Caco-2 (cell line): ENCODE measurements at regions not wholly inside any gene's neighbourhood (a gene's known extent, or its start where the extent isn't known, plus 50 kb on each side); places are given as distances from the start of the nearest gene placed in this dataset.

Experiments
- BruUV-seq: library from RNA; stranded (reverse); fragments of 400-500 nt; replicated peaks from 2 replicates; lab custom pipeline; 2021; lab: Mats Ljungman, UMichigan
- CTCF ChIA-PET: fragments of 300-600 bp; sonication (Branson Sonifier 250); formaldehyde crosslinking; loops from one replicate; lab custom pipeline; 2022; ENCODE audit warnings: antibody characterized with exemption; lab: Charles Lee
- POLR2A ChIA-PET: fragments of 300-600 bp; sonication (Branson Sonifier 250); formaldehyde crosslinking; loops from one replicate; lab custom pipeline; 2022; ENCODE audit warnings: antibody characterized with exemption; lab: Charles Lee
- DNase-seq, 2 experiments: peaks; one replicate each; pipeline versions ENCODE4 v3.0.0 to v3.0.0-alpha.2; 2020 to 2022
- H3K27me3 ChIP-seq: replicated peaks from 2 replicates; pipeline ENCODE4 v1.6.0; 2011; ENCODE audit warnings: low read length; ENCODE audit not compliant: control insufficient read depth, insufficient read depth
- H3K36me3 ChIP-seq: 2 replicates; pipeline ENCODE4 v1.5.1; 2011; ENCODE audit warnings: low read length; ENCODE audit not compliant: control insufficient read depth, insufficient read depth
- H3K4me1 ChIP-seq: fragments of 250-450 bp; sonication (Bioruptor Pico); 2 replicates; pipeline ENCODE4 v1.5.1; 2020; ENCODE audit warnings: mild to moderate bottlenecking
- H3K4me3 ChIP-seq: 2 replicates; pipeline ENCODE4 v1.5.1; 2011; ENCODE audit warnings: low read depth, mild to moderate bottlenecking, control low read depth, low read length
- H3K9me3 ChIP-seq: fragments of 250-450 bp; sonication (Bioruptor Pico); 2 replicates; pipeline ENCODE4 v1.5.1; 2020; ENCODE audit warnings: mild to moderate bottlenecking, moderate library complexity
- H3K27ac Mint-ChIP-seq: one replicate; pipeline ENCODE4 v1.8.0; 2022; ENCODE audit warnings: mixed read lengths; ENCODE audit not compliant: unreplicated experiment
- H3K27me3 Mint-ChIP-seq: one replicate; pipeline ENCODE4 v1.8.0; 2022; ENCODE audit warnings: mixed read lengths; ENCODE audit not compliant: insufficient read depth, unreplicated experiment
- H3K36me3 Mint-ChIP-seq: one replicate; pipeline ENCODE4 v1.8.0; 2022; ENCODE audit warnings: mild to moderate bottlenecking, mixed read lengths; ENCODE audit not compliant: insufficient read depth, unreplicated experiment
- H3K4me1 Mint-ChIP-seq: one replicate; pipeline ENCODE4 v1.8.0; 2022; ENCODE audit warnings: low read depth, mixed read lengths; ENCODE audit not compliant: unreplicated experiment
- H3K4me3 Mint-ChIP-seq: one replicate; pipeline ENCODE4 v1.8.0; 2022; ENCODE audit warnings: mild to moderate bottlenecking, moderate library complexity, mixed read lengths; ENCODE audit not compliant: unreplicated experiment
- H3K9me3 Mint-ChIP-seq: one replicate; pipeline ENCODE4 v1.8.0; 2022; ENCODE audit warnings: mixed read lengths; ENCODE audit not compliant: unreplicated experiment
- intact Hi-C: fragments of 100-400 bp; cut with micrococcal nuclease; formaldehyde crosslinking; loops from one replicate; pipeline ENCODE4 v1.10.0; 2022; ENCODE audit not compliant: unreplicated experiment
- TF ChIP-seq, protein P1 (sequence below), 2 experiments: fragments of 200-600 bp in 1 of 2; IDR thresholded peaks; 1 replicate in 1 of 2; 2 replicates in 1 of 2; pipeline versions ENCODE4 v1.5.1 to v1.8.0; 2011 to 2022; ENCODE audit warnings: antibody characterized with exemption in 1 of 2, control low read depth in 1 of 2, inconsistent platforms in 1 of 2, low read depth in 1 of 2, low read length in 1 of 2, mild to moderate bottlenecking in 1 of 2, moderate library complexity in 1 of 2; ENCODE audit not compliant: insufficient read depth in 1 of 2, severe bottlenecking in 1 of 2, unreplicated experiment in 1 of 2

DNA sequence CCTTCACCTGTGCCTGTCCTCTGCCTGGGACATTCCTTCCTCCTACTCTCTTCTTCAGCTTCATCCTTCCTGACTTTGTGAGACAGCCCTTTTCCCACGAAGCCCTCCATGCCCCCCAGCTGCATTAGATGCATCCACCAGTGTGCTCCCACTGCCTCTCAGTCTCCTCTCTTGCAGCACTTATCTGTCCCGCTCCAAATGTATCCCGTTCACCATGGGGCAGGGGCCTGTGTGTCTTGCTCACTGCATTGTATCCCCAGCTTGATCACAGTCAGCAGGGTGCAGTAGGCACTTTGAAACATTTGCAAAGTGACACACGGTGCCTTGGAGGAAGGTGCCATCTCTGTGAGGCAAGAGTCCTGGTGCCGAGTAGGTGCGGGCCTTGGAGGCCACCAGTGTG is 104.0 kb downstream of the SLC25A47 start:
- H3K27ac Mint-ChIP-seq = no peak overlapping the region
- ChIA-PET POLR2A (no interaction called here), CTCF (interaction anchor here (1.2 kb wide), 1 partner anchor 44 kb away, joined by 3 read pairs; no protein-coding TSS in a partner anchor)
- H3K9me3 Mint-ChIP-seq = no peaks in the 10 kb centered on the region
- TF ChIP-seq, protein P1, sequence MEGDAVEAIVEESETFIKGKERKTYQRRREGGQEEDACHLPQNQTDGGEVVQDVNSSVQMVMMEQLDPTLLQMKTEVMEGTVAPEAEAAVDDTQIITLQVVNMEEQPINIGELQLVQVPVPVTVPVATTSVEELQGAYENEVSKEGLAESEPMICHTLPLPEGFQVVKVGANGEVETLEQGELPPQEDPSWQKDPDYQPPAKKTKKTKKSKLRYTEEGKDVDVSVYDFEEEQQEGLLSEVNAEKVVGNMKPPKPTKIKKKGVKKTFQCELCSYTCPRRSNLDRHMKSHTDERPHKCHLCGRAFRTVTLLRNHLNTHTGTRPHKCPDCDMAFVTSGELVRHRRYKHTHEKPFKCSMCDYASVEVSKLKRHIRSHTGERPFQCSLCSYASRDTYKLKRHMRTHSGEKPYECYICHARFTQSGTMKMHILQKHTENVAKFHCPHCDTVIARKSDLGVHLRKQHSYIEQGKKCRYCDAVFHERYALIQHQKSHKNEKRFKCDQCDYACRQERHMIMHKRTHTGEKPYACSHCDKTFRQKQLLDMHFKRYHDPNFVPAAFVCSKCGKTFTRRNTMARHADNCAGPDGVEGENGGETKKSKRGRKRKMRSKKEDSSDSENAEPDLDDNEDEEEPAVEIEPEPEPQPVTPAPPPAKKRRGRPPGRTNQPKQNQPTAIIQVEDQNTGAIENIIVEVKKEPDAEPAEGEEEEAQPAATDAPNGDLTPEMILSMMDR (IDR thresholded peaks at IDR 0.05; ENCODE audit: insufficient read depth in 1 of 2, low read depth in 1 of 2, low read length in 1 of 2, severe bottlenecking in 1 of 2, unreplicated experiment in 1 of 2) = no peak
- H3K4me1 ChIP-seq = no peaks in the 10 kb centered on the region
- intact Hi-C loops = no loop called here
- DNase-seq = no peak
- H3K9me3 ChIP-seq = no peaks in the 10 kb centered on the region
- H3K27me3 ChIP-seq = no peaks in the 10 kb centered on the region
- no TSS peak for BruUV-seq
- no peaks in the 10 kb centered on the region for H3K4me1 Mint-ChIP-seq
- no peak overlapping the region for H3K4me3 ChIP-seq
- no peak overlapping the region for H3K4me3 Mint-ChIP-seq
- no peaks in the 10 kb centered on the region for H3K36me3 Mint-ChIP-seq
- no peaks in the 10 kb centered on the region for H3K36me3 ChIP-seq
- no peaks in the 10 kb centered on the region for H3K27me3 Mint-ChIP-seq

DNA sequence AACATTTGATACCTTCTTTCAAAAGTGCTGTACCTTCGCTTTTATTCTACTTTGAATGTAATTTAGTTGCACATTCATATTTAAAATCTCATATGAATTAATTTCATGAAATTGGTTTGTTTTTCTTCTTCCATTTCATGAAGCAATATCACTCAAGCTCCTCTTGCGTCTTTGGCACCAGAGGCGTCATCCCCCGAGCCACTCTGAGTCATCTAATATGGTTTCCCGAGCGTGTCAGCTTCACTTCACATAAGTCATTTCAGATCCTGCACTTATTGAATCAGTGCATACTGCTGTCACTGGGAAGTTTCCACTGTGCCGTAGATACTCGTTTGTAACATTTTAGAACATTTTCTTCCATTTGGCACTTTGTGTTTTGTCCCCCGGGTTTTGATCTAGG is 105.6 kb downstream of the SLC25A47 start:
- intact Hi-C loops = no loop called here
- no peaks in the 10 kb centered on the region for H3K27me3 ChIP-seq
- no peaks in the 10 kb centered on the region for H3K36me3 ChIP-seq
- no peak overlapping the region for H3K4me3 Mint-ChIP-seq
- CTCF ChIA-PET = no interaction called here
- no peaks in the 10 kb centered on the region for H3K36me3 Mint-ChIP-seq
- no TSS peak for BruUV-seq
- no peak overlapping the region for H3K4me3 ChIP-seq
- H3K27ac Mint-ChIP-seq = no peak overlapping the region
- no peaks in the 10 kb centered on the region for H3K4me1 ChIP-seq
- DNase-seq = no peak
- POLR2A ChIA-PET = no interaction called here
- no peaks in the 10 kb centered on the region for H3K9me3 Mint-ChIP-seq
- no peaks in the 10 kb centered on the region for H3K27me3 Mint-ChIP-seq
- no peaks in the 10 kb centered on the region for H3K9me3 ChIP-seq
- TF ChIP-seq, protein P1 (IDR thresholded peaks at IDR 0.05; ENCODE audit: insufficient read depth in 1 of 2, low read depth in 1 of 2, low read length in 1 of 2, severe bottlenecking in 1 of 2, unreplicated experiment in 1 of 2) = no peak
- H3K4me1 Mint-ChIP-seq = no peaks in the 10 kb centered on the region

DNA sequence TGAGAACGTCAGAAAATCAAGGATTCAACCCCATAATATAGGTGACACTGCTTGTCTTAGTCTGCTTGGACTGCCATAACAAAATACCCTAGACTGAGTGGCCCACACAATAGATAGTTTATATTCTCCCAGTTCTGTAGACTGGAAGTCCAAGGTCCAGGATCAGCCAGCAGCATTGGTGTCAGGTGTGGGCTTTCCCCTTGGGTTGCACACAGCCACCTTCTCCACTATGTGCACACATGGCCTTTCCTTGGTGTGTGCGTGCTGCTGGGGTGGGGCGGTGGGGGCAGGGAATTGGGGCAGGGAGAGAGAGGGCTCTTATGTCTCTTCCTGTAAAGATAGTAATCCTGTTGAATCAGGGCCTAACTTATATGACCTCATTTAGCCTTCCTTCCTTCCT is 106.4 kb downstream of the SLC25A47 start:
- Histone ChIP-seq H3K4me1 (no peaks in the 10 kb centered on the region), H3K27me3 (no peaks in the 10 kb centered on the region), H3K9me3 (no peaks in the 10 kb centered on the region), H3K36me3 (no peaks in the 10 kb centered on the region), H3K4me3 (no peak overlapping the region)
- no TSS peak for BruUV-seq
- TF ChIP-seq, protein P1 (IDR thresholded peaks at IDR 0.05; ENCODE audit: insufficient read depth in 1 of 2, low read depth in 1 of 2, low read length in 1 of 2, severe bottlenecking in 1 of 2, unreplicated experiment in 1 of 2) = no peak
- ChIA-PET CTCF (no interaction called here), POLR2A (no interaction called here)
- Mint-ChIP-seq H3K4me3 (no peak overlapping the region), H3K4me1 (no peaks in the 10 kb centered on the region), H3K27me3 (no peaks in the 10 kb centered on the region), H3K9me3 (no peaks in the 10 kb centered on the region), H3K27ac (no peak overlapping the region), H3K36me3 (no peaks in the 10 kb centered on the region)
- no peak for DNase-seq
- intact Hi-C loops = no loop called here
